ENCODE measurements at regions not wholly inside any gene's neighbourhood (a gene's known extent, or its start where the extent isn't known, plus 50 kb on each side); places are given as distances from the start of the nearest gene placed in this dataset.

GRCh38 chr10:62880162-62880561 lies 64.0 kb upstream of the EGR2 start:
- DNase-seq (ENCODE audit: low read depth), result no peak
- TF ChIP-seq CTCF (IDR thresholded peaks at IDR 0.05; ENCODE audit: low read depth, low read length) (no peak), MYC (IDR thresholded peaks at IDR 0.05; ENCODE audit: low read depth, low read length) (no peak), POLR2A (IDR thresholded peaks at IDR 0.05; ENCODE audit: extremely low read depth, insufficient read length) (no peak), MAX (IDR thresholded peaks at IDR 0.05; ENCODE audit: low read depth, low read length) (no peak)
- H3K4me3 ChIP-seq (ENCODE audit: low read depth, low read length), result no peak overlapping the region

GRCh38 chr10:62873866-62874265 lies 57.7 kb upstream of the EGR2 start:
- no peak overlapping the region for H3K4me3 ChIP-seq (ENCODE audit: low read depth, low read length)
- TF ChIP-seq MAX (IDR thresholded peaks at IDR 0.05; ENCODE audit: low read depth, low read length), result no peak
- TF ChIP-seq CTCF (IDR thresholded peaks at IDR 0.05; ENCODE audit: low read depth, low read length), result no peak
- no peak for TF ChIP-seq POLR2A (IDR thresholded peaks at IDR 0.05; ENCODE audit: extremely low read depth, insufficient read length)
- no peak for TF ChIP-seq MYC (IDR thresholded peaks at IDR 0.05; ENCODE audit: low read depth, low read length)
- DNase-seq (ENCODE audit: low read depth), result no peak

- no peak for DNase-seq (ENCODE audit: low read depth)
- no peak for TF ChIP-seq MYC (IDR thresholded peaks at IDR 0.05; ENCODE audit: low read depth, low read length)
- TF ChIP-seq MAX (IDR thresholded peaks at IDR 0.05; ENCODE audit: low read depth, low read length), result no peak
- no peak for TF ChIP-seq POLR2A (IDR thresholded peaks at IDR 0.05; ENCODE audit: extremely low read depth, insufficient read length)
- no peak for TF ChIP-seq CTCF (IDR thresholded peaks at IDR 0.05; ENCODE audit: low read depth, low read length)
- no peak overlapping the region for H3K4me3 ChIP-seq (ENCODE audit: low read depth, low read length)
Observed at GRCh38 chr10:62870866-62871265, 54.7 kb upstream of the EGR2 start.

- H3K4me3 ChIP-seq (ENCODE audit: low read depth, low read length), result no peak overlapping the region
- no peak for DNase-seq (ENCODE audit: low read depth)
- TF ChIP-seq CTCF (IDR thresholded peaks at IDR 0.05; ENCODE audit: low read depth, low read length) (no peak), MYC (IDR thresholded peaks at IDR 0.05; ENCODE audit: low read depth, low read length) (no peak), MAX (IDR thresholded peaks at IDR 0.05; ENCODE audit: low read depth, low read length) (no peak)
Observed at GRCh38 chr10:62869958-62870357, 53.8 kb upstream of the EGR2 start.

GRCh38 chr10:62866941-62867340 lies 50.8 kb upstream of the EGR2 start:
- no peak overlapping the region for H3K4me3 ChIP-seq (ENCODE audit: low read depth, low read length)
- no peak for DNase-seq (ENCODE audit: low read depth)
- no peak for TF ChIP-seq CTCF (IDR thresholded peaks at IDR 0.05; ENCODE audit: low read depth, low read length)
- TF ChIP-seq MYC (IDR thresholded peaks at IDR 0.05; ENCODE audit: low read depth, low read length), result no peak

GRCh38 chr10:62866451-62866850 lies 50.3 kb upstream of the EGR2 start:
- TF ChIP-seq MYC (IDR thresholded peaks at IDR 0.05; ENCODE audit: low read depth, low read length), result no peak
- TF ChIP-seq POLR2A (IDR thresholded peaks at IDR 0.05; ENCODE audit: extremely low read depth, insufficient read length), result no peak
- no peak for TF ChIP-seq MAX (IDR thresholded peaks at IDR 0.05; ENCODE audit: low read depth, low read length)
- TF ChIP-seq CTCF (IDR thresholded peaks at IDR 0.05; ENCODE audit: low read depth, low read length), result no peak
- DNase-seq (ENCODE audit: low read depth), result no peak
- no peak overlapping the region for H3K4me3 ChIP-seq (ENCODE audit: low read depth, low read length)

Data from NB4 (cell line).